Raji (cell line): ENCODE measurements at regions not wholly inside any gene's neighbourhood (a gene's known extent, or its start where the extent isn't known, plus 50 kb on each side); places are given as distances from the start of the nearest gene placed in this dataset.

Experiments used
- POLR2A ChIP-seq: IDR thresholded peaks from 2 replicates; pipeline ENCODE4 v1.6.1; 2011; ENCODE audit warnings: low read depth, low read length, control low read depth; ENCODE audit not compliant: insufficient read depth

DNA sequence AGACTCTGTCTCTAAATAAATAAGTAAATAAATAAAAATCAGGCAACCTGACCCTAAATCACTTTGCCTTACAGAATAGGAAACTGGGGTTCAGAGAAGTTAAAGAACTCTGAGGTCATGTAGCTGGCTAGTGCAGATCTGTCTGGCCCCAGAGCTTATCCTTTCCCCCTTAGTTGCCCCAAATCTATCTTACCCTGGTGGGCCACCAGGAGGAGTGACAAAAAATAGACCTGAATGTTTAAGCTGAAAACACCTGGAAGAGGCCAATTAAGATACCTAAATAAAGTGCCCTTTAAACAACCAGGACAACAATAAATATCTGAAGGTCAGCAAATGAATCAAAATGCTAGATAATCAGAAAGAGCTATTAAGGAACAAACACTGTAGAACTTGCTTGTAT, 59.7 kb downstream of the TEX35 start:
- TF ChIP-seq POLR2A = no peak

DNA sequence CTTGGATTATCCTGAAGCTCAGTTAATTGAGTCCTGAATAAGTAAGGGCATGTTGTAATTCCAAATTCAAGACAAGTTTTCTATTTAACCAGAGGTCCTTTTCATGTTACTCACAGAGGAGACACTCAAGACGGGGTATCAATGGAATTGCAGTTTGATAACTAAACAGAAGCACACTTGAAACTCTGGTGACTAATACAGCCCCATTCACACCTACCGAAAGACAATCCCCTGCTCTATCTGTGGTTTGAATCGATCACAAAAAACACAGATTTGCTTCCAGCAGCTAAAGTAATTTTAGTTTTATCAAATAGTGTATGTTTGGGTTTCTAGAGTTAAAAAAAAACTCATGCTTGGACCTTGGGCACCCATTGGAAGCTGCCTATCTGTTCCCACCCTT, 60.4 kb downstream of the TEX35 start:
- no peak for TF ChIP-seq POLR2A

DNA sequence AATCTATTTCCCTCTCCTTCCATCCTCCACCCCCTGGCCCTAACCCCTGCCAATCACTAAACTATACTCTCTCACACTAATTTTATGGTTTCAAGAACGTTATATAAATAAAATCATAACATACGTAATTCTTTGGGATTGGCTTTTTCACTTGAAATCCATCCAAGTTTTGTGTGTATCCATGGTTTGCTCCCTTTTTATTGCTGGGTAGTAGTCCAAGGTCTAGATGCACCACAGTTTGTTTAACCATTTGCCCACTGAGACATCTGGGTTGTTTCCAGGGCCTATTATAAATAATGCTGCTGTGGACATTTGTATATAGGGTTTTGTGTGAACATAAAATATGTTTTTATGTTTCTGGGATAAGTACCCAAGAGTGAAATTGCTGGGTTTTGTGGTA, 61.4 kb downstream of the TEX35 start:
- no peak for TF ChIP-seq POLR2A

DNA sequence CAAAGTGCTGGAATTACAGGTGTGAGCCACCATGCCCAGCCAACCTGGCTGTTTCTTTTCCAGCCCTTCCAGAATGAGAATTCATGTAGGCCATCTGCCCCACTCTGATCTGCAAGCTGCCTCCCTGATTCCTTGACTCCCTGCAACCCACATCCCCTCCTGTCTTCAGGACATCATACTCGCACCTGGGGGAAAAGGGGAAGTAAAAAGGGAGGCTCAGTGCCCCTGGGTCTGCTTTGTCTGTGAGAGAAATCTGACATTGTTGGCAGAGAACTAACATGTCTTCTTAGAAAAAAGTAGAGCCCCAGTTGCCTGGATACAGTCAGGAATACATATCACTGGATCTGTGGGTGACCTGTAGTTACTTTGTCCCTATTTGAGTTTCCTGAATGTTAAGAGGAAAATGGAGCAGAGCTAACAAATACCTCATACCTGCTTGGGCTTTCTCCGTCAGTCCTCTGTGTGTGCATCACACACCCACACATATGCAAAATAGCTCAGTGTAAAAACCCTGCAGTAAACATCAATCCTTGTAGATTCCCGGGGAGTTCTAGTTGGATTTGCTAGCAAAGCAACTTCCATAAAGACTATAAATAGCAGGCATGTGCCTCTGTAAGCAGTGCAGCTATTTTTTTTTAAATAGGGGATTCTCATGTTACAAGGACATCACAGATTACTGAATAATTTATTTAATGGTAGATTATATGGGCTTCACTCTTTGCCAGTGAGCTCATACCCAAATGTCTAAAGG, 62.9 kb downstream of the TEX35 start:
- TF ChIP-seq POLR2A = no peak

DNA sequence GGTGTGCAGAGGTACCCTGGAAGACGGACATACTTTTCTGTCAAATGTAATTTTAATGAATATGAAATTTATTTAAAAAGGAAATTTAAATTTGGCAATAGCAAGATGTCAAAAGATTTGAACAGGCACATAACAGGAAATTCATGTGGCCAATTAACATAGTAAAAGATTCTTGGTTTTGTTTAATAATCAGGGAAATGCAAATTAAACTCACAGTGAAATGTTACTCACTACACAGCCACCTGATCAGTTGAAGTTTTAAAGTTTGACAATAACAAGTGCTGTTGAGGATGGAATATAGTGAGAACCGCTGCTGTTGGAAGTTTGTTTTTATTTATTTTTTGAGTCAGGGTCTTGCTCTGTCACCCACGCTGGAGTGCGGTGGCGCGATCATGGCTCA, 63.9 kb downstream of the TEX35 start:
- peak; percentile 26; the same call in 1 of the 2 replicates for TF ChIP-seq POLR2A

DNA sequence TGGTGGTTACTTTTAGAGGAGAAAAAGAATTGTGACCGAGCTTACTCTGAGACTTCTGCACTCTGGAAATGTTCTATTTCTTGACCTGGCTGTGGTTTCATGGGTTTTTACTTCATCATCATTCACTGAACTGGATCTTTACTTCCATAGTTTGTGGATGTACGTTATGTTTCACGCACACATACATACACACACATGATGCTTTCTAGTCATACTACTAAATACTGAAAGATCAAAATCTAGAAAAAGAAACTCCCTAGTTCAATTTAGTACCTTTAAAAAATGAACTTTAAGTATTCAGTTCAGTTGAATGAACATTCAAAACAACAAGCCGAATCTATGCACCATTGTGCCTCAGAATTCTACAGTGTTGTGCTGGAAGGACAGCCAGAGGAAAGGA, 65.0 kb downstream of the TEX35 start:
- TF ChIP-seq POLR2A = no peak

DNA sequence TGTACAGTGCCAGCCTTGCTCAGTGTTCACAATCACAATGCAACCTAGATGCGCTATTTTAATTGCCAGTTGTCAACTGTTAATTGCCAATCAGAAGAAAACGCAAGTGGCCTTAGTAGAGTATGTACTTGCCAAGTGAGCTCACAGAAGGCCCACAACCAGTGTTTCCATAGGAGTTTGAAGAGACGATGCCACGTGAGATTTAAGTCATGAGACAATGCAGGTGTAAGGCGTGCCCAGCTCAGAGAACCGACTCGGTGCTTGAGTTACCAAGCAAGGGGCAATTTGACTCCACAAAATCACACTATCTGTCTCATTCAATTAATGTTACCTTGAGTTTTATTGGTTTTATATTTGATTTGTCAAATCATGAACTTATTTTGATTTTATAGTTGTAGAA, 65.6 kb downstream of the TEX35 start:
- TF ChIP-seq POLR2A = no peak

DNA sequence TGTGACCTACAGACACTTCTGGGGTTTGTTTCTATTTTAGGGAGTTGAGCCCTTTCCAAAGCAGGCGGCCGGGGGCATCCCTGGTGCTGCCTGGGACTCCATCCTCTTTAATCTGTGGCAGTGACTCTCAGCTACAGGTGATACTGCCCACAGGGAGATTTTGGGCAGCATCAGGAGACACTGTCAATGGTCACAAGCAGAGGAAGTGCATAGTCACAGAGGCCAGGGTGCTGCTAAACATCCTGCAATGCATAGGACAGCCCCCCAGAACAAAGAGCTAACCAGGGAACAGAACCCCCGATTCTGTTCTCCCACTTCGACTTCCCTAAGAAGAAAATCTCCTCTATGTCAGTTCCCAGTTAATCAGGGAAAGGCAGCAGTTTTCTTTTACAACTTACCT, 66.2 kb downstream of the TEX35 start:
- TF ChIP-seq POLR2A = no peak

DNA sequence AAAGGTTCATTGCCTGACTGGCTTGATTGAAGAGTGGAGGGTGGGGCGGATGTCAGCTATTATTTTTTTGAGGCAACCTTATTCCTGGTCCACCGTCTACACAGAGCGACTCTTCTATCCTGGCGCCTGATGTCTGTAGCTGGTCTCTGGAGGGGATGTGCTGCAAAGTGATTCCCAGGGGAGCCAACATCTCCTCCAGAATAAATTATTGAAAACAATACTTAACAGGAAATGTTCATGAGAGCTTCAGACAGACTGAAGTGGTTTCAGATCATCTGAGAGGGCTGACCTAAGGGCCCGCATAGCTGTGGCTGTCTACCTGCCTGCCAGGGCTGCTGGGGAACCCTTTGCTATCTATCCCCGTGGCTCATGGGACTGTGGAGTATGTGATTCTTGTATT, 66.7 kb downstream of the TEX35 start:
- no peak for TF ChIP-seq POLR2A

DNA sequence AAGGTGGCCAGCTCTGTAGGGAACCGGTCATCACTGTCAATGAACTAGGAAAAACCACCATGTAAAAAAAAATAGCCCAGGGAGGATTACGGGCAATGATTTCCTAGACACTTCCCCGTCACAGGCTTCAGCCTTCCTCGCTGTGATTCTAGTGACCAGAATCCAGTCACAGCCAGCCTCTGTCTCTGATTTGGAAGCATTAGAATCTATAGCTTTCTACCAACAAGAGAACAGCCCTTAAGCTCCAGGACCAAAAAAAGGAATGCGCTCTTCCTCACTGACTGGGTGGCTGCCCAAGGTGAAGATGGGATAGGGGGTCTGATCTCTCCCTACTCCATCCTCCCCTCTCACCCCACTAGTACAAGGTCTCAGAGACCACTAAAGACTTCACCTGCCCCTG, 67.2 kb downstream of the TEX35 start:
- no peak for TF ChIP-seq POLR2A

DNA sequence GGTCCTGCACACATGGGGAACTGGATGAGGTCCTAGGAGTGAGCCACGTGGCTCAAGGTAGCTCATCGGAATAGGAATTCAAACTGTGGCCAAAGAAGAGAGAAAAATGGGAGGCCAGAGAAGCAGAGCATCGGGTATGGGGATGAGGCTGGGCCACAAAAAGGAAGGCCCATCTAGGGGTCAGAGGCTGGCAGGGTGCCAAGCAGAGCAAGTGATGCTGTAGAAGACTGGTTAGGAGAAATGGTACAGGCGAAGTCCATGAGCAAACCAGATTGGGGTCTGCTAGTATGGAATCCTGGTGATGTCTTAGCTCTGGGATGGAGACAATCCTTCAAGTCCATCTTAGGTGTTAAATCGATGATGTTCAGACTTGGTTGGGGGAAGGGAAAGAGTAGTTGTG, 68.0 kb downstream of the TEX35 start:
- TF ChIP-seq POLR2A = no peak

DNA sequence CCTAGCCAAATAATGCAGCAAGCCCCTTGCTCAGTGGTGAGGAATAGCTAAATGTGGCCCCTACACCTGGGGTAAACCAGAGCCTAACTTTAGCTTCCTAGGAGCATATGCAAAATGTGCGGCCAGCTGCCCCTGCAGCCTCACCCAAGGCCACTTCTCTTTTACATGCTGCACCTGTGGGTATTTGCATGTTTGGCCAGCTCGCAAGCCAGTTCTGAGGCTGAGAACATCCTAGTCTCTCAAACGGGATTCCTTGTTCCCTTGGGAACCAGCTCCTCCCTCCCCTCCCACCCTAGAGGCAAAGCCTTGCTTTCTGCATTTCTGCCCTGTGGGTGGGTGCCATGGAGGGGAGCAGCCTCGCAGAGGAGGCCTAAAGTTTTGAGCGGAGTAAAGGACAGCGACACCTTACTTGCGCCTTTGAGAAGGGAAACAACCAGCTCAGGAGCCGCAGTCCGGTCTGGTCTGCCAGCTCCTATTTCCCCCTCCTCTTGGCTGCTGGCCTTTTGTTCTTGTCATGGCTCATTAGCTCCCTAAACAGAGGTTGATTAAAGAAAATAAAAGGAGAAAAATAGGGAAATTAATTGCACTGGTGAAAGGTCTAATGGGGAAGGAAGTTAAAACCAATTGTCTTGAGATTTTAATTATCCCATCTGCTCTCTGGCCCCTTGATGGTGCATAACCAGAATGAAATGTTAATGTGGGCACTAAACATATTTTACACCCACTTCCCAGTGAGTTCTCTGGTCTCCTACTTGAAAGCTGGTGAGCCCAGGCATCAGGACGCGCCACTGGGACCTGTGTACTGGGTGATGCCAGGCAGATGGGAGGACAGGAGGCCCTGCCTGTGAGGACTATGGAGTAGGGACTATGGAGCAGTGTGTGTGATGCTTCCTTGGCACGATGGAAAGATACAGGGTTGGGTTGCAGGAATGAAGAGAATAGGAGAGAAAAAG, 68.7 kb downstream of the TEX35 start:
- TF ChIP-seq POLR2A = peak; percentile 44

DNA sequence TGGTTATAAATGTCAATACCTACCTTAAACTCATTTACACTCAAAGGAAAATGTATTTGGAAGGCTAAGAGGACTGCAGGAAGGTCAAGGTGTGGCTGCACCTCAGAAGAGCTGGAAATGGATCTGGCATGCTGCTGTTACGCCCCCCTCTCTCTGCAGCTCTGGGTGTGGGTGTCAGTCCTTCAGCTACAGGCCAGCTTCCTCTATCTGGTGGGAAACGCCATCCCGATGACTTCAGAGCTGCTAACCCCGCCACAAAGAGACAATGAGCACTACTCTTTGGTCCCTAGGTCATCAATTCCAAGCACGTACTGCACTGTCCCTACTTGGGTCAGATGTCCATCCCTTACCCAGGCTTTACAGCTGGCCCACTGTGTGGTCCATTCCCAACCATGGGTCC, 74.2 kb downstream of the TEX35 start:
- no peak for TF ChIP-seq POLR2A

DNA sequence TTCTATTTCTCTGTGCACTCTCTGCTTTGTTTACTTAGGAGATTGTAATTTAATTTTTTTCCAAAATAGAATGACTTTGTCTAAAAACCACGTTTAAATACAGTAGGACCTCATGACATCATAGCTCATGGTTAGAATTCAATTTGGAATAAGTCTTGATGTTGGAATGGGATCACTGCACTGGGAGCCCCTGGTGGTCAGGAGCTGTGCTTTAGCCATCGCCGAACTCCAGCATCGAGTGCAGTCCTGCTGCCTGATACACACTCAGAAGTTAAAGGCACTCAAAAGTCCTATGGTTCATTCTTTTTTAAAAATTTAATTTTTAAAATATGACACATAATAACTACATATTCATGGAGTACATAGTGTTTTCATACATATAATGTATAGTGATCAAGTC, 75.1 kb downstream of the TEX35 start:
- no peak for TF ChIP-seq POLR2A

DNA sequence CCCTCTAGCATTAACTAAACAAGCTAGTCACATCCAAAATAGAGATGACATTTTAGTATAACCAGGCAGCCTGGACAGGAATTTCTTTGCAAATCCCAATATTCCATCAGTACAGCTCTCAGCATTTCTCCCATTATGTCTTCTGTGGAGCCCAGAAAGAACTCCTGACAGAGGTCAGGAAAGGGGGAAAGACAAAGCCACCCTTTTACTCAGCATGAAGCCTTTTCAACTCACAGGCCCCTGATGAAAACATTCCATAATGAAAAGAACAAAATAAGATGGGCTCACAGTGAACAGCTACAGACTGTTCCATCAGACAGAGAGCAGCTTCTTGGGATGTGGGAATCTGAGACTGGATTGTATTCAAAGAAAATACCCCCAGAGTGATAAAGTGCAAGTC, 80.6 kb downstream of the TEX35 start:
- no peak for TF ChIP-seq POLR2A

DNA sequence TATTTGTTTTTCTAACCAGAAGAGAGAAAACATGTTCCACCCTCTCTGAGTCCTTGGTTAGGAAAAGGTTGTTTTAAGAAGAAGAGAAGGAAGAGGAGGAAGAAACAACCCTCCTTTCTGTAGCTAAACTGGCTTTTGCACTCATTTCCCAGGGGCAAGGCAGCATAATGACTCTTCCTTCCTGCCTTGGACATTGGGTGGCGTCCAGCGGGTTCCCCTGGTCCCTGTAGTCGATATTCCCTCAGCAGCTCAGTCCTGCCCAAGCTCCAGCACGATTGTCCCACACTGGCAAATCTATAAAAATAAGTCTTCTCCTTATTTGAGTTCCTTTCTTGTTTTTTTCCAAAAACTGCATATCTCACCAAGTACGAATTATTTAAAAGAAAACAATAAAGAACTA, 81.2 kb downstream of the TEX35 start:
- TF ChIP-seq POLR2A = no peak
